ENCODE measurements at regions not wholly inside any gene's neighbourhood (a gene's known extent, or its start where the extent isn't known, plus 50 kb on each side); places are given as distances from the start of the nearest gene placed in this dataset.
"Not testable (repeated sequence)": the region's sequence is repeated elsewhere in the genome, so short reads cannot be mapped to it uniquely, and the experiment has no call there.

DNA sequence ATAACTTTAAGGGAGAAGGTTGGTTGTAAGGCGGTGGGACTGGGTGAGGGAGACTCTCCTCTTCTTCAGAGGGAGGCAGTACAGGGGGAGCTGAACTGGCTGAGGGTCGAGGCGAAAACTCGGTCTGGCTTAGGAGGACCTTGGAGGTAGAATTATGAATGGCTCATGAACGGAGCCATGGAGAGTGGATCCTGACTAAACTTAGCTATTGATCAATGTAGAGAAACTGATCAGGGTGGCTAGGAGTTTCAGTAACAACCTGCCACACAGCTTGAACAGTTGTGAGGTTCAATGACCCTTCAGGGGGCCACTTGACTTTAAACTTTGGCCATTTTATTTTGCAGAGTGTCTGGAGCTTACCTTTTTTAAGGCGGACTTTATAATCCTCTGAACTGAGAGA lies 117.2 kb downstream of the UNC93B1 start:
- TF ChIP-seq, protein P1, sequence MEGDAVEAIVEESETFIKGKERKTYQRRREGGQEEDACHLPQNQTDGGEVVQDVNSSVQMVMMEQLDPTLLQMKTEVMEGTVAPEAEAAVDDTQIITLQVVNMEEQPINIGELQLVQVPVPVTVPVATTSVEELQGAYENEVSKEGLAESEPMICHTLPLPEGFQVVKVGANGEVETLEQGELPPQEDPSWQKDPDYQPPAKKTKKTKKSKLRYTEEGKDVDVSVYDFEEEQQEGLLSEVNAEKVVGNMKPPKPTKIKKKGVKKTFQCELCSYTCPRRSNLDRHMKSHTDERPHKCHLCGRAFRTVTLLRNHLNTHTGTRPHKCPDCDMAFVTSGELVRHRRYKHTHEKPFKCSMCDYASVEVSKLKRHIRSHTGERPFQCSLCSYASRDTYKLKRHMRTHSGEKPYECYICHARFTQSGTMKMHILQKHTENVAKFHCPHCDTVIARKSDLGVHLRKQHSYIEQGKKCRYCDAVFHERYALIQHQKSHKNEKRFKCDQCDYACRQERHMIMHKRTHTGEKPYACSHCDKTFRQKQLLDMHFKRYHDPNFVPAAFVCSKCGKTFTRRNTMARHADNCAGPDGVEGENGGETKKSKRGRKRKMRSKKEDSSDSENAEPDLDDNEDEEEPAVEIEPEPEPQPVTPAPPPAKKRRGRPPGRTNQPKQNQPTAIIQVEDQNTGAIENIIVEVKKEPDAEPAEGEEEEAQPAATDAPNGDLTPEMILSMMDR (conservative IDR thresholded peaks at IDR 0.05), result not testable (repeated sequence)
- TF ChIP-seq ZFX (IDR thresholded peaks at IDR 0.05), result not testable (repeated sequence)

Data from C4-2B (cell line).